ENCODE measurements at regions not wholly inside any gene's neighbourhood (a gene's known extent, or its start where the extent isn't known, plus 50 kb on each side); places are given as distances from the start of the nearest gene placed in this dataset.

- TF ChIP-seq CTCF (IDR thresholded peaks at IDR 0.05): no peak
- TF ChIP-seq EP300 (IDR thresholded peaks at IDR 0.05): no peak
- no peak for TF ChIP-seq POLR2AphosphoS5 (IDR thresholded peaks at IDR 0.05)
Measured at GRCh38 chr12:89906824-89907223, 198.2 kb upstream of the ATP2B1 start.

All from sigmoid colon (tissue), 4 donors.